ENCODE measurements at regions not wholly inside any gene's neighbourhood (a gene's known extent, or its start where the extent isn't known, plus 50 kb on each side); places are given as distances from the start of the nearest gene placed in this dataset.

- no peak for TF ChIP-seq POLR2A (IDR thresholded peaks at IDR 0.05)
- TF ChIP-seq, protein P1, sequence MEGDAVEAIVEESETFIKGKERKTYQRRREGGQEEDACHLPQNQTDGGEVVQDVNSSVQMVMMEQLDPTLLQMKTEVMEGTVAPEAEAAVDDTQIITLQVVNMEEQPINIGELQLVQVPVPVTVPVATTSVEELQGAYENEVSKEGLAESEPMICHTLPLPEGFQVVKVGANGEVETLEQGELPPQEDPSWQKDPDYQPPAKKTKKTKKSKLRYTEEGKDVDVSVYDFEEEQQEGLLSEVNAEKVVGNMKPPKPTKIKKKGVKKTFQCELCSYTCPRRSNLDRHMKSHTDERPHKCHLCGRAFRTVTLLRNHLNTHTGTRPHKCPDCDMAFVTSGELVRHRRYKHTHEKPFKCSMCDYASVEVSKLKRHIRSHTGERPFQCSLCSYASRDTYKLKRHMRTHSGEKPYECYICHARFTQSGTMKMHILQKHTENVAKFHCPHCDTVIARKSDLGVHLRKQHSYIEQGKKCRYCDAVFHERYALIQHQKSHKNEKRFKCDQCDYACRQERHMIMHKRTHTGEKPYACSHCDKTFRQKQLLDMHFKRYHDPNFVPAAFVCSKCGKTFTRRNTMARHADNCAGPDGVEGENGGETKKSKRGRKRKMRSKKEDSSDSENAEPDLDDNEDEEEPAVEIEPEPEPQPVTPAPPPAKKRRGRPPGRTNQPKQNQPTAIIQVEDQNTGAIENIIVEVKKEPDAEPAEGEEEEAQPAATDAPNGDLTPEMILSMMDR (IDR thresholded peaks at IDR 0.05), result no peak
- no peak for TF ChIP-seq EP300 (IDR thresholded peaks at IDR 0.05)
These were observed 320.4 kb upstream of the HS6ST1 start for GRCh38 chr2:128639120-128639477.
